ENCODE measurements at regions not wholly inside any gene's neighbourhood (a gene's known extent, or its start where the extent isn't known, plus 50 kb on each side); places are given as distances from the start of the nearest gene placed in this dataset.
"Not testable (repeated sequence)": the region's sequence is repeated elsewhere in the genome, so short reads cannot be mapped to it uniquely, and the experiment has no call there.

GRCh38 chr22:12608454-12608853, 2919.5 kb upstream of the OR11H1 start:
- peaks cover 66% of the 10 kb centered on the region for H3K9me3 Mint-ChIP-seq
- intact Hi-C loops (cut with micrococcal nuclease); H3K27ac Mint-ChIP-seq; H3K36me3 Mint-ChIP-seq (ENCODE audit: low read depth); H3K4me3 Mint-ChIP-seq; H3K27me3 Mint-ChIP-seq (ENCODE audit: insufficient read depth); DNase-seq (ENCODE audit: low spot score); H3K4me1 Mint-ChIP-seq (ENCODE audit: low read depth): not testable (repeated sequence)

GRCh38 chr22:12613199-12613598, 2914.8 kb upstream of the OR11H1 start:
- Mint-ChIP-seq H3K36me3 (ENCODE audit: low read depth) (no peaks in the 10 kb centered on the region), H3K27ac (no peak overlapping the region), H3K4me3 (no peak overlapping the region), H3K27me3 (ENCODE audit: insufficient read depth) (no peaks in the 10 kb centered on the region), H3K9me3 (peaks cover 56% of the 10 kb centered on the region), H3K4me1 (ENCODE audit: low read depth) (no peaks in the 10 kb centered on the region)
- intact Hi-C loops (cut with micrococcal nuclease): no loop called here
- DNase-seq (ENCODE audit: low spot score): no peak

GRCh38 chr22:12613907-12614306, 2914.1 kb upstream of the OR11H1 start:
- H3K27ac Mint-ChIP-seq; H3K36me3 Mint-ChIP-seq (ENCODE audit: low read depth); H3K4me1 Mint-ChIP-seq (ENCODE audit: low read depth); H3K4me3 Mint-ChIP-seq; intact Hi-C loops (cut with micrococcal nuclease); H3K27me3 Mint-ChIP-seq (ENCODE audit: insufficient read depth); DNase-seq (ENCODE audit: low spot score): not testable (repeated sequence)
- peaks cover 56% of the 10 kb centered on the region for H3K9me3 Mint-ChIP-seq

- peaks cover 53% of the 10 kb centered on the region for H3K9me3 Mint-ChIP-seq
- H3K27me3 Mint-ChIP-seq (ENCODE audit: insufficient read depth); intact Hi-C loops (cut with micrococcal nuclease); H3K36me3 Mint-ChIP-seq (ENCODE audit: low read depth); H3K27ac Mint-ChIP-seq; H3K4me1 Mint-ChIP-seq (ENCODE audit: low read depth); H3K4me3 Mint-ChIP-seq; DNase-seq (ENCODE audit: low spot score): not testable (repeated sequence)
These were observed 2901.1 kb upstream of the OR11H1 start for GRCh38 chr22:12626894-12627293.

GRCh38 chr22:12629815-12630214, 2898.2 kb upstream of the OR11H1 start:
- intact Hi-C loops (cut with micrococcal nuclease); DNase-seq (ENCODE audit: low spot score); H3K4me1 Mint-ChIP-seq (ENCODE audit: low read depth); H3K36me3 Mint-ChIP-seq (ENCODE audit: low read depth); H3K27me3 Mint-ChIP-seq (ENCODE audit: insufficient read depth); H3K27ac Mint-ChIP-seq; H3K4me3 Mint-ChIP-seq: not testable (repeated sequence)
- peaks cover 57% of the 10 kb centered on the region for H3K9me3 Mint-ChIP-seq

GRCh38 chr22:12630965-12631364, 2897.0 kb upstream of the OR11H1 start:
- H3K4me3 Mint-ChIP-seq; H3K4me1 Mint-ChIP-seq (ENCODE audit: low read depth); H3K27me3 Mint-ChIP-seq (ENCODE audit: insufficient read depth); DNase-seq (ENCODE audit: low spot score); H3K36me3 Mint-ChIP-seq (ENCODE audit: low read depth); H3K27ac Mint-ChIP-seq; intact Hi-C loops (cut with micrococcal nuclease): not testable (repeated sequence)
- H3K9me3 Mint-ChIP-seq: peaks cover 67% of the 10 kb centered on the region

GRCh38 chr22:12637566-12638166, 2890.3 kb upstream of the OR11H1 start:
- H3K36me3 Mint-ChIP-seq (ENCODE audit: low read depth): not testable (repeated sequence)

GRCh38 chr22:12638319-12638718, 2889.7 kb upstream of the OR11H1 start:
- H3K36me3 Mint-ChIP-seq (ENCODE audit: low read depth); H3K4me3 Mint-ChIP-seq; H3K27ac Mint-ChIP-seq; intact Hi-C loops (cut with micrococcal nuclease); DNase-seq (ENCODE audit: low spot score); H3K4me1 Mint-ChIP-seq (ENCODE audit: low read depth); H3K27me3 Mint-ChIP-seq (ENCODE audit: insufficient read depth): not testable (repeated sequence)
- peaks cover 67% of the 10 kb centered on the region for H3K9me3 Mint-ChIP-seq

More at GRCh38 chr22:12637566-12638166, 2890.3 kb upstream of the OR11H1 start:
- peaks cover 72% of the 10 kb centered on the region for H3K9me3 Mint-ChIP-seq
- H3K4me3 Mint-ChIP-seq; H3K27ac Mint-ChIP-seq; H3K4me1 Mint-ChIP-seq (ENCODE audit: low read depth); H3K27me3 Mint-ChIP-seq (ENCODE audit: insufficient read depth); DNase-seq (ENCODE audit: low spot score); intact Hi-C loops (cut with micrococcal nuclease): not testable (repeated sequence)
